IPS DF 6.9 (cell line): ENCODE measurements at regions not wholly inside any gene's neighbourhood (a gene's known extent, or its start where the extent isn't known, plus 50 kb on each side); places are given as distances from the start of the nearest gene placed in this dataset.

Experiments
- DNase-seq: peaks from one replicate; pipeline ENCODE4 v3.0.0-alpha.2; 2013; ENCODE audit warnings: low read depth, low spot score
- H3K27ac ChIP-seq: one replicate; pipeline ENCODE4 v1.5.1; 2013; ENCODE audit warnings: low read length, control low read depth
- H3K27me3 ChIP-seq: 2 replicates; pipeline ENCODE4 v1.6.1; 2013; ENCODE audit warnings: mild to moderate bottlenecking, low read length; ENCODE audit not compliant: control insufficient read depth, insufficient read depth
- H3K36me3 ChIP-seq: 2 replicates; pipeline ENCODE4 v1.6.1; 2013; ENCODE audit warnings: low read length; ENCODE audit not compliant: control insufficient read depth, insufficient read depth
- H3K4me1 ChIP-seq: 2 replicates; pipeline ENCODE4 v1.6.1; 2013; ENCODE audit warnings: low read length; ENCODE audit not compliant: control insufficient read depth, insufficient read depth
- H3K4me3 ChIP-seq: 2 replicates; pipeline ENCODE4 v1.5.1; 2013; ENCODE audit warnings: mild to moderate bottlenecking, low read length
- H3K9me3 ChIP-seq: 2 replicates; pipeline ENCODE4 v1.6.1; 2013; ENCODE audit warnings: low read length, inconsistent platforms; ENCODE audit not compliant: control insufficient read depth, insufficient read depth
- WGBS: extraction: QIAGEN DNeasy Blood & Tissue Kit; methylation state at CpG from one replicate; pipeline ENCODE4 v1.1.7; 2013; ENCODE audit warnings: mixed read lengths, missing lambda C conversion rate; ENCODE audit not compliant: insufficient read length, insufficient coverage; 5-methylcytosine and 5-hydroxymethylcytosine counted together

GRCh38 chrX:34868633-34869032 is 74.0 kb upstream of the FAM47B start:
- no peak for DNase-seq
- H3K9me3 ChIP-seq = no peaks in the 10 kb centered on the region
- H3K27ac ChIP-seq = no peak overlapping the region
- H3K4me3 ChIP-seq = no peak overlapping the region
- no peaks in the 10 kb centered on the region for H3K36me3 ChIP-seq
- no peaks in the 10 kb centered on the region for H3K4me1 ChIP-seq
- no peaks in the 10 kb centered on the region for H3K27me3 ChIP-seq
- no CpG with 5 or more reads among the region's 2 CpGs for WGBS

GRCh38 chrX:34873500-34874225 is 68.9 kb upstream of the FAM47B start:
- DNase-seq = no peak
- Histone ChIP-seq H3K9me3 (no peaks in the 10 kb centered on the region), H3K27ac (no peak overlapping the region), H3K27me3 (no peaks in the 10 kb centered on the region), H3K4me1 (no peaks in the 10 kb centered on the region), H3K4me3 (no peak overlapping the region), H3K36me3 (no peaks in the 10 kb centered on the region)
- WGBS = no CpG with 5 or more reads among the region's 3 CpGs

GRCh38 chrX:34874763-34875162 is 67.8 kb upstream of the FAM47B start:
- no peak for DNase-seq
- Histone ChIP-seq H3K27me3 (no peaks in the 10 kb centered on the region), H3K4me1 (no peaks in the 10 kb centered on the region), H3K36me3 (no peaks in the 10 kb centered on the region), H3K27ac (no peak overlapping the region), H3K4me3 (no peak overlapping the region), H3K9me3 (no peaks in the 10 kb centered on the region)
- WGBS = no CpG with 5 or more reads among the region's 4 CpGs

GRCh38 chrX:34875204-34875603 is 67.4 kb upstream of the FAM47B start:
- Histone ChIP-seq H3K27me3 (no peaks in the 10 kb centered on the region), H3K27ac (no peak overlapping the region), H3K4me3 (no peak overlapping the region), H3K4me1 (no peaks in the 10 kb centered on the region), H3K9me3 (no peaks in the 10 kb centered on the region), H3K36me3 (no peaks in the 10 kb centered on the region)
- no peak for DNase-seq
- no CpG with 5 or more reads among the region's 1 CpG for WGBS

- no peaks in the 10 kb centered on the region for H3K36me3 ChIP-seq
Measured at GRCh38 chrX:34877436-34877835, 65.2 kb upstream of the FAM47B start.

GRCh38 chrX:34879346-34879745 is 63.2 kb upstream of the FAM47B start:
- no CpG with 5 or more reads among the region's 2 CpGs for WGBS
- Histone ChIP-seq H3K36me3 (no peaks in the 10 kb centered on the region), H3K9me3 (no peaks in the 10 kb centered on the region), H3K27me3 (no peaks in the 10 kb centered on the region), H3K4me3 (no peak overlapping the region), H3K27ac (no peak overlapping the region), H3K4me1 (no peaks in the 10 kb centered on the region)
- DNase-seq = no peak

More at GRCh38 chrX:34877436-34877835, 65.2 kb upstream of the FAM47B start:
- H3K27ac ChIP-seq = no peak overlapping the region
- DNase-seq = no peak
- no peak overlapping the region for H3K4me3 ChIP-seq
- H3K4me1 ChIP-seq = no peaks in the 10 kb centered on the region
- WGBS = no CpG with 5 or more reads among the region's 1 CpG
- H3K9me3 ChIP-seq = no peaks in the 10 kb centered on the region
- H3K27me3 ChIP-seq = no peaks in the 10 kb centered on the region

- DNase-seq = no peak
- Histone ChIP-seq H3K27ac (no peak overlapping the region), H3K4me3 (no peak overlapping the region), H3K27me3 (no peaks in the 10 kb centered on the region), H3K4me1 (no peaks in the 10 kb centered on the region), H3K9me3 (no peaks in the 10 kb centered on the region), H3K36me3 (no peaks in the 10 kb centered on the region)
- WGBS = no CpG with 5 or more reads among the region's 4 CpGs
Measured at GRCh38 chrX:34879886-34880285, 62.7 kb upstream of the FAM47B start.

GRCh38 chrX:34880656-34881055 is 61.9 kb upstream of the FAM47B start:
- H3K27ac ChIP-seq = no peak overlapping the region
- no peaks in the 10 kb centered on the region for H3K36me3 ChIP-seq
- no peak for DNase-seq
- no CpG with 5 or more reads among the region's 2 CpGs for WGBS
- H3K4me3 ChIP-seq = no peak overlapping the region
- H3K4me1 ChIP-seq = no peaks in the 10 kb centered on the region
- H3K9me3 ChIP-seq = no peaks in the 10 kb centered on the region
- H3K27me3 ChIP-seq = no peaks in the 10 kb centered on the region

GRCh38 chrX:34881671-34882070 is 60.9 kb upstream of the FAM47B start:
- no peak overlapping the region for H3K4me3 ChIP-seq
- no peaks in the 10 kb centered on the region for H3K4me1 ChIP-seq
- H3K36me3 ChIP-seq = no peaks in the 10 kb centered on the region
- no peaks in the 10 kb centered on the region for H3K9me3 ChIP-seq
- no peak overlapping the region for H3K27ac ChIP-seq
- WGBS = no CpG with 5 or more reads among the region's 5 CpGs
- H3K27me3 ChIP-seq = no peaks in the 10 kb centered on the region
- no peak for DNase-seq

GRCh38 chrX:34884817-34885216 is 57.8 kb upstream of the FAM47B start:
- H3K27ac ChIP-seq = no peak overlapping the region

GRCh38 chrX:34886011-34886410 is 56.6 kb upstream of the FAM47B start:
- DNase-seq = no peak
- no CpG with 5 or more reads among the region's 1 CpG for WGBS
- no peak overlapping the region for H3K27ac ChIP-seq
- H3K4me1 ChIP-seq = no peaks in the 10 kb centered on the region
- no peak overlapping the region for H3K4me3 ChIP-seq
- no peaks in the 10 kb centered on the region for H3K9me3 ChIP-seq
- H3K36me3 ChIP-seq = no peaks in the 10 kb centered on the region
- no peaks in the 10 kb centered on the region for H3K27me3 ChIP-seq

More at GRCh38 chrX:34884817-34885216, 57.8 kb upstream of the FAM47B start:
- Histone ChIP-seq H3K27me3 (no peaks in the 10 kb centered on the region), H3K4me1 (no peaks in the 10 kb centered on the region), H3K4me3 (no peak overlapping the region), H3K9me3 (no peaks in the 10 kb centered on the region), H3K36me3 (no peaks in the 10 kb centered on the region)
- no peak for DNase-seq
- no CpG with 5 or more reads among the region's 2 CpGs for WGBS
